GM23338 (cell line): ENCODE measurements at regions not wholly inside any gene's neighbourhood (a gene's known extent, or its start where the extent isn't known, plus 50 kb on each side); places are given as distances from the start of the nearest gene placed in this dataset.

Experiments used
- CREB1 ChIP-seq: fragments of 250-450 bp; sonication (Bioruptor Pico); IDR thresholded peaks from 2 replicates; pipeline ENCODE4 v1.5.0; 2020; ENCODE audit warnings: low read depth, mild to moderate bottlenecking, moderate library complexity
- CTCF ChIP-seq, 2 experiments: fragments of 200-600 bp in 1 of 2; sonication (generic) in 1 of 2; conservative IDR thresholded peaks; 2 replicates each; pipeline versions ENCODE4 v1.5.1 to v1.6.1; 2016 to 2017; ENCODE audit warnings: antibody characterized with exemption in 2 of 2, low read depth in 2 of 2, mild to moderate bottlenecking in 2 of 2, moderate library complexity in 1 of 2
- ETS1 ChIP-seq: IDR thresholded peaks from 2 replicates; pipeline ENCODE4 v1.6.1; 2016; ENCODE audit warnings: antibody characterized with exemption
- EZH2 ChIP-seq: fragments of 200-600 bp; sonication (generic); IDR thresholded peaks from one replicate; pipeline ENCODE4 v1.8.0; 2017; ENCODE audit warnings: antibody characterized with exemption, mild to moderate bottlenecking, low read depth; ENCODE audit not compliant: unreplicated experiment
- EZH2phosphoT487 ChIP-seq: fragments of 200-600 bp; sonication (generic); IDR thresholded peaks from one replicate; pipeline ENCODE4 v1.8.1; 2018; ENCODE audit warnings: antibody characterized with exemption; ENCODE audit not compliant: unreplicated experiment
- JUNB ChIP-seq: IDR thresholded peaks from one replicate; pipeline ENCODE4 v1.6.1; 2016; ENCODE audit warnings: antibody characterized with exemption; ENCODE audit not compliant: unreplicated experiment
- POLR2AphosphoS5 ChIP-seq: IDR thresholded peaks from 2 replicates; pipeline ENCODE4 v1.6.1; 2016; ENCODE audit warnings: antibody characterized with exemption, low read depth
- REST ChIP-seq: IDR thresholded peaks from one replicate; pipeline ENCODE4 v1.6.1; 2018; ENCODE audit warnings: antibody characterized with exemption; ENCODE audit not compliant: unreplicated experiment
- STAT1 ChIP-seq: IDR thresholded peaks from one replicate; pipeline ENCODE4 v1.6.1; 2016; ENCODE audit warnings: antibody characterized with exemption; ENCODE audit not compliant: unreplicated experiment
- ZNF114 ChIP-seq: fragments of 250-450 bp; sonication (Bioruptor Pico); IDR thresholded peaks from 2 replicates; pipeline ENCODE4 v1.5.0; 2020; ENCODE audit warnings: mild to moderate bottlenecking, moderate library complexity
- ZNF331 ChIP-seq: fragments of 250-450 bp; sonication (Bioruptor Pico); IDR thresholded peaks from 2 replicates; pipeline ENCODE4 v1.5.0; 2020; ENCODE audit warnings: low read depth, mild to moderate bottlenecking, moderate library complexity
- ZNF462 ChIP-seq: fragments of 250-450 bp; sonication (Bioruptor Pico); IDR thresholded peaks from 2 replicates; pipeline ENCODE4 v1.5.0; 2020; ENCODE audit warnings: mild to moderate bottlenecking, moderate library complexity

GRCh38 chr10:120313715-120314114 is 143.3 kb upstream of the PLPP4 start:
- TF ChIP-seq CTCF (conservative IDR thresholded peaks at IDR 0.05; ENCODE audit: low read depth in 2 of 2) = no peak
- no peak for TF ChIP-seq JUNB
- no peak for TF ChIP-seq POLR2AphosphoS5
- TF ChIP-seq EZH2 = no peak
- TF ChIP-seq REST = no peak
- TF ChIP-seq ZNF331 (CRISPR knock-in tag) = no peak
- no peak for TF ChIP-seq EZH2phosphoT487
- no peak for TF ChIP-seq ETS1
- TF ChIP-seq STAT1 = no peak
- no peak for TF ChIP-seq CREB1 (CRISPR knock-in tag)
- TF ChIP-seq ZNF114 (CRISPR knock-in tag) = no peak
- no peak for TF ChIP-seq ZNF462 (CRISPR knock-in tag)
